Ishikawa (cell line): ENCODE measurements at regions not wholly inside any gene's neighbourhood (a gene's known extent, or its start where the extent isn't known, plus 50 kb on each side); places are given as distances from the start of the nearest gene placed in this dataset.

ENCODE experiments used
- CEBPB ChIP-seq: IDR thresholded peaks from 2 replicates; pipeline ENCODE4 v1.6.1; 2012
- CREB1 ChIP-seq: IDR thresholded peaks from 2 replicates; pipeline ENCODE4 v1.6.1; 2012; ENCODE audit warnings: low read depth
- EP300 ChIP-seq: IDR thresholded peaks from 2 replicates; pipeline ENCODE4 v1.6.1; 2012; ENCODE audit warnings: borderline replicate concordance
- FOXM1 ChIP-seq: IDR thresholded peaks from 2 replicates; pipeline ENCODE4 v1.6.1; 2012; ENCODE audit warnings: low read depth, borderline replicate concordance
- MAX ChIP-seq: IDR thresholded peaks from 2 replicates; pipeline ENCODE4 v1.6.1; 2012
- NFIC ChIP-seq: IDR thresholded peaks from 2 replicates; pipeline ENCODE4 v1.6.1; 2012
- RAD21 ChIP-seq: IDR thresholded peaks from 2 replicates; pipeline ENCODE4 v1.6.1; 2012; ENCODE audit warnings: low read depth
- TEAD4 ChIP-seq: IDR thresholded peaks from 2 replicates; pipeline ENCODE4 v1.6.1; 2012
- USF1 ChIP-seq: IDR thresholded peaks from 2 replicates; pipeline ENCODE4 v1.6.1; 2012
- YY1 ChIP-seq: IDR thresholded peaks from 2 replicates; pipeline ENCODE4 v1.6.1; 2012; ENCODE audit warnings: low read depth
- ZBTB7A ChIP-seq: IDR thresholded peaks from 2 replicates; pipeline ENCODE4 v1.6.1; 2012; ENCODE audit warnings: low read depth
- TF ChIP-seq, protein P1 (sequence below): IDR thresholded peaks from 2 replicates; pipeline ENCODE4 v1.6.1; 2012; ENCODE audit warnings: low read depth, mild to moderate bottlenecking

DNA sequence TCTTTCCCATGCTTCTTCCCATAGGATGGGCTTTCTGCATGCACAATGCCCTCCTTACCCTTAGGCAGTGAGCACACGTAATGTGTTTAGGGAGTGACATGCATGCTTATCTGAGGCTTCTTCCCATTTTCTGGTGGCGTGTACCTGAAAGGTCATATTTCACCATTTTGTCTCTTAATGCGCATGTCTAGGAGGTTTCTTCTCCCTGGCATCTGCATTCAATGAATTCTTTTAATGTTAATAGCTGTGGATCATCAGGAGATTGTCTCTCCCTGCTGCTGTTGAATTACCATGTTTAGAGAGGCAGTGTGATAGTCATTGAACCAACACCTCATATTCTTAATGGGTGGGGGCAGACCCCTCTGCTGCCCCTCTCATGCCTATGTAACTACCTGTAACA is 205.6 kb upstream of the SGO1 start:
- TF ChIP-seq NFIC (no peak), RAD21 (no peak), CREB1 (no peak), FOXM1 (no peak), USF1 (no peak), CEBPB (no peak), ZBTB7A (no peak), MAX (no peak), YY1 (no peak), EP300 (no peak), TEAD4 (no peak)
- TF ChIP-seq, protein P1, sequence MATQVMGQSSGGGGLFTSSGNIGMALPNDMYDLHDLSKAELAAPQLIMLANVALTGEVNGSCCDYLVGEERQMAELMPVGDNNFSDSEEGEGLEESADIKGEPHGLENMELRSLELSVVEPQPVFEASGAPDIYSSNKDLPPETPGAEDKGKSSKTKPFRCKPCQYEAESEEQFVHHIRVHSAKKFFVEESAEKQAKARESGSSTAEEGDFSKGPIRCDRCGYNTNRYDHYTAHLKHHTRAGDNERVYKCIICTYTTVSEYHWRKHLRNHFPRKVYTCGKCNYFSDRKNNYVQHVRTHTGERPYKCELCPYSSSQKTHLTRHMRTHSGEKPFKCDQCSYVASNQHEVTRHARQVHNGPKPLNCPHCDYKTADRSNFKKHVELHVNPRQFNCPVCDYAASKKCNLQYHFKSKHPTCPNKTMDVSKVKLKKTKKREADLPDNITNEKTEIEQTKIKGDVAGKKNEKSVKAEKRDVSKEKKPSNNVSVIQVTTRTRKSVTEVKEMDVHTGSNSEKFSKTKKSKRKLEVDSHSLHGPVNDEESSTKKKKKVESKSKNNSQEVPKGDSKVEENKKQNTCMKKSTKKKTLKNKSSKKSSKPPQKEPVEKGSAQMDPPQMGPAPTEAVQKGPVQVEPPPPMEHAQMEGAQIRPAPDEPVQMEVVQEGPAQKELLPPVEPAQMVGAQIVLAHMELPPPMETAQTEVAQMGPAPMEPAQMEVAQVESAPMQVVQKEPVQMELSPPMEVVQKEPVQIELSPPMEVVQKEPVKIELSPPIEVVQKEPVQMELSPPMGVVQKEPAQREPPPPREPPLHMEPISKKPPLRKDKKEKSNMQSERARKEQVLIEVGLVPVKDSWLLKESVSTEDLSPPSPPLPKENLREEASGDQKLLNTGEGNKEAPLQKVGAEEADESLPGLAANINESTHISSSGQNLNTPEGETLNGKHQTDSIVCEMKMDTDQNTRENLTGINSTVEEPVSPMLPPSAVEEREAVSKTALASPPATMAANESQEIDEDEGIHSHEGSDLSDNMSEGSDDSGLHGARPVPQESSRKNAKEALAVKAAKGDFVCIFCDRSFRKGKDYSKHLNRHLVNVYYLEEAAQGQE = no peak
